ENCODE measurements at regions not wholly inside any gene's neighbourhood (a gene's known extent, or its start where the extent isn't known, plus 50 kb on each side); places are given as distances from the start of the nearest gene placed in this dataset.

- TF ChIP-seq CTCF (IDR thresholded peaks at IDR 0.05; ENCODE audit: low read depth, low read length) = no peak
- DNase-seq (ENCODE audit: low read depth in 2 of 2) = no peak
Measured at GRCh38 chr9:90062982-90063381, 458.2 kb downstream of the GADD45G start.

DNA sequence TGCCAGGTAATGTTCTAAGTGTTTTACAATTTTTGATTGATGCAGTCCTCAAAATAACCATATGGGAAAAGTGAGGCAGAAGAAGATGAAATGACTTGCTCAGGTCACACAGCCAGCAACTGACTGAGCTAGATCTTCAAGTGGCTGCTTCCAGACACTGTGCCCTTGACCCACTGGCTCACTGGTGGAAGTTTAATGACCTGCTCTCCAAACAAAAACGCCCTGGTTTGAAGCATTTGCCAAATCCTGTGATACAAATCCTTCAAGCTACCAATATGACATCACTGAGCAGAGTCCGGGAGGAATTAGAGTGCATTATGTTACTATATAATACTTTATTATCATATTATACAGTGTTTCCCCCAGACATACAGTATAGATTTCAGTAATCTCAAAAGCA lies 459.4 kb downstream of the GADD45G start:
- no peak for DNase-seq (ENCODE audit: low read depth in 2 of 2)
- no peak for TF ChIP-seq CTCF (IDR thresholded peaks at IDR 0.05; ENCODE audit: low read depth, low read length)
- H3K4me3 ChIP-seq (replicated peaks in 1 of 2; ENCODE audit: low read depth in 2 of 2, low read length in 2 of 2) = no peak overlapping the region

More at GRCh38 chr9:90062982-90063381, 458.2 kb downstream of the GADD45G start:
- H3K4me3 ChIP-seq (replicated peaks in 1 of 2; ENCODE audit: low read depth in 2 of 2, low read length in 2 of 2) = no peak overlapping the region

DNA sequence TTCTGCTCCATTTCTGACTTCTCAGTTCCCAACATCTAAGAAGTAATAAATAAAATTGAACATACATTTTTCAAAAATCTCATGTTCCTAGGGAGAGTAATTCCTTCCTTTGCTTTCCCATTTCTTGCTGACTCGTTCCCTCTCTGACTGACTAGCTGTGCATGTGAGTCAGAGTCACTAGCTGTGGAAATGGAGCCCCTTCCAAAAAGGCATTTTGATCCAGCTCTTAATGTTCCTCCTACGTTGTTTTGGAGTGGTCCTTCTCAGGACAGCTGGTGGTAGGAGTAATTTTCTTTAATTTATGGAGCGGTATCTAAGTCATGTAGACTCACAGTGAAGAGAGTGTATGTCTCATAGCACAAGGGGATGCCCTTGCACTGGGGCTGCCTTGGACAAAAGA lies 460.2 kb downstream of the GADD45G start:
- H3K4me3 ChIP-seq (replicated peaks in 1 of 2; ENCODE audit: low read depth in 2 of 2, low read length in 2 of 2) = no peak overlapping the region
- DNase-seq (ENCODE audit: low read depth in 2 of 2) = no peak
- no peak for TF ChIP-seq CTCF (IDR thresholded peaks at IDR 0.05; ENCODE audit: low read depth, low read length)

DNA sequence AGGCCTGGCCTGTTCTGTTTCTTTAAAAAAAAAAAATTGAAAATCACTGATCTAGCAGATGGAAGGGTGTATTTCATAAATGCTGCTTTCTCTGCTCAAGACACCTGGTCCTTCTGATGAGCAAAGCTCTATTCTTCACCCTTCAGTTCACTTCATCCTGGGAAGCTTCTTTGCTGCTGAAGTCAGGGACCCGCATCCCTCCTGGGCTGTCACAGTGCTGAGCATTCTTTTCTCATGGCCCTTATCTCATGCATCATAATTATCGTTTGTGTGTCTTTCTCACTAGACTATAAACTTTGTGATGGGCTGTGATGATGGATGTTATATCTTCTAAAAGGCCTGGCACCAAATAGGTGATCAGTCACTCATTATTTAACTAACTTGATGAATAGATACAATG lies 461.0 kb downstream of the GADD45G start:
- DNase-seq (ENCODE audit: low read depth in 2 of 2) = no peak
- no peak overlapping the region for H3K4me3 ChIP-seq (replicated peaks in 1 of 2; ENCODE audit: low read depth in 2 of 2, low read length in 2 of 2)
- TF ChIP-seq CTCF (IDR thresholded peaks at IDR 0.05; ENCODE audit: low read depth, low read length) = no peak

DNA sequence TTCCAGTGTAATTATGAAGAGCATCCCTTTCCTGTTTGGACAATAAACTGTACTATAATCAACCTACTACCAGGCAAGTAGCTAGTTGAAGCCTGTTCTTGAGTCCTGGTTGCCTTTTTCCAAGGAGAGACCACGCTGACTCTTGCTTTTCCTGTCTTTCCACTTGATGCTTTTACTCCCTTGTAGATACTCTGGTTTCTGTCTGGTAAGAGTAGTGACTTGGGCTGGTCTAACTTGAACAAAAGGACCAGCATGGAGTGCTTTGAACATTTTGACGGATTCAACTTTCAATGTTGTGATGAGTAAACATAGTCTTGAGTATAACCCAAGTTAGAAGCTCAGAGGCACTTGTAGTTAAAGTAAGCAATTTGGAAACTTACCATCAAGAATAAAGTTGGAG lies 464.3 kb downstream of the GADD45G start:
- DNase-seq (ENCODE audit: low read depth in 2 of 2) = no peak
- no peak overlapping the region for H3K4me3 ChIP-seq (replicated peaks in 1 of 2; ENCODE audit: low read depth in 2 of 2, low read length in 2 of 2)
- no peak for TF ChIP-seq CTCF (IDR thresholded peaks at IDR 0.05; ENCODE audit: low read depth, low read length)

- H3K4me3 ChIP-seq (replicated peaks in 1 of 2; ENCODE audit: low read depth in 2 of 2, low read length in 2 of 2) = no peak overlapping the region
- DNase-seq (ENCODE audit: low read depth in 2 of 2) = no peak
- no peak for TF ChIP-seq CTCF (IDR thresholded peaks at IDR 0.05; ENCODE audit: low read depth, low read length)
Measured at GRCh38 chr9:90070056-90070455, 465.2 kb downstream of the GADD45G start.

- H3K4me3 ChIP-seq (replicated peaks in 1 of 2; ENCODE audit: low read depth in 2 of 2, low read length in 2 of 2) = no peak overlapping the region
- TF ChIP-seq CTCF (IDR thresholded peaks at IDR 0.05; ENCODE audit: low read depth, low read length) = no peak
- no peak for DNase-seq (ENCODE audit: low read depth in 2 of 2)
Measured at GRCh38 chr9:90070469-90070868, 465.7 kb downstream of the GADD45G start.
